ENCODE measurements at regions not wholly inside any gene's neighbourhood (a gene's known extent, or its start where the extent isn't known, plus 50 kb on each side); places are given as distances from the start of the nearest gene placed in this dataset.

DNA sequence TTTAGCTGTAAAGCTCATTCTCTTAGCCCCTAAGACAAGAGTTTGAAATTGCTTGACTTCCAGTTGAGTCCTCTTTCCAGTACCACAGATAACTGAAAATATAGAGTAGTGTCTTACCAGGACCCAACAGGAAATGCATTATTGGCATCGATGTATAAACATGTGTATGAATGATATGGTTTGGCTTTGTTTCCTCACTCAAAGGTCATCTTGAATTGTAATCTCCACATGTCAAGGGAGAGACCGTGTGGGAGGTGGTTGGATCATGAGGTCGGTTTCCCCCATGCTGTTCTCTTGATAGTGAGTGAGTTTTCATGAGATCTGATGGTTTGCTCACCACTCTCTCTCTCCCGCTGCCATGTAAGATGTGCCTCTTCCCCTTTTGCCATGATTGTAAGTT lies 745.0 kb downstream of the TMEM182 start:
- Histone ChIP-seq H3K79me1 (ENCODE audit: insufficient read depth, low read depth, low read length, poor library complexity, severe bottlenecking) (no peaks in the 10 kb centered on the region), H2AK5ac (ENCODE audit: insufficient read length, low read length) (no peak overlapping the region), H3K4me1 (ENCODE audit: insufficient read depth, low read length) (no peaks in the 10 kb centered on the region), H2BK20ac (ENCODE audit: low read depth, low read length, poor library complexity, severe bottlenecking) (no peak overlapping the region), H4K8ac (replicated peaks; ENCODE audit: insufficient read length, low read depth, low read length) (no peak overlapping the region), H2BK120ac (ENCODE audit: low read depth, low read length, poor library complexity, severe bottlenecking) (no peak overlapping the region), H3K27ac (ENCODE audit: insufficient read length, low read depth, low read length) (no peak overlapping the region), H3K79me2 (ENCODE audit: insufficient read depth, low read length) (no peaks in the 10 kb centered on the region), H4K5ac (ENCODE audit: insufficient read length, low read depth, low read length) (no peak overlapping the region), H2AFZ (ENCODE audit: low read length) (no peak overlapping the region), H4K20me1 (ENCODE audit: control insufficient read depth, insufficient read depth, insufficient read length) (no peaks in the 10 kb centered on the region), H4K91ac (ENCODE audit: insufficient read length, low read depth, low read length) (no peak overlapping the region), H3K9me3 (ENCODE audit: control insufficient read depth, low read depth, low read length) (no peaks in the 10 kb centered on the region), H3K4ac (ENCODE audit: low read depth, low read length) (no peak overlapping the region), H3K23ac (ENCODE audit: insufficient read length, low read depth, low read length) (no peak overlapping the region), H3K23me2 (ENCODE audit: insufficient read length, low read depth, low read length, poor library complexity, severe bottlenecking) (no peaks in the 10 kb centered on the region), H3K27me3 (ENCODE audit: insufficient read depth, low read length) (no peaks in the 10 kb centered on the region), H3K9ac (ENCODE audit: extremely low read depth, insufficient read length, low read length) (no peak overlapping the region), H3T11ph (ENCODE audit: low read length) (no peak overlapping the region), H3K14ac (ENCODE audit: insufficient read depth, low read length) (no peak overlapping the region), H2BK5ac (ENCODE audit: insufficient read length, low read length) (no peak overlapping the region), H3K56ac (ENCODE audit: insufficient read length, low read depth, low read length) (no peak overlapping the region), H2BK15ac (ENCODE audit: low read depth, low read length) (no peak overlapping the region), H3K18ac (ENCODE audit: insufficient read length, low read depth, low read length) (no peak overlapping the region), H2BK12ac (ENCODE audit: insufficient read length, low read depth, low read length) (no peak overlapping the region), H3K4me2 (ENCODE audit: insufficient read depth, insufficient read length, low read length) (no peak overlapping the region)
- H3K27me3 Mint-ChIP-seq (ENCODE audit: low read depth), result no peaks in the 10 kb centered on the region
- TF ChIP-seq, protein P1, sequence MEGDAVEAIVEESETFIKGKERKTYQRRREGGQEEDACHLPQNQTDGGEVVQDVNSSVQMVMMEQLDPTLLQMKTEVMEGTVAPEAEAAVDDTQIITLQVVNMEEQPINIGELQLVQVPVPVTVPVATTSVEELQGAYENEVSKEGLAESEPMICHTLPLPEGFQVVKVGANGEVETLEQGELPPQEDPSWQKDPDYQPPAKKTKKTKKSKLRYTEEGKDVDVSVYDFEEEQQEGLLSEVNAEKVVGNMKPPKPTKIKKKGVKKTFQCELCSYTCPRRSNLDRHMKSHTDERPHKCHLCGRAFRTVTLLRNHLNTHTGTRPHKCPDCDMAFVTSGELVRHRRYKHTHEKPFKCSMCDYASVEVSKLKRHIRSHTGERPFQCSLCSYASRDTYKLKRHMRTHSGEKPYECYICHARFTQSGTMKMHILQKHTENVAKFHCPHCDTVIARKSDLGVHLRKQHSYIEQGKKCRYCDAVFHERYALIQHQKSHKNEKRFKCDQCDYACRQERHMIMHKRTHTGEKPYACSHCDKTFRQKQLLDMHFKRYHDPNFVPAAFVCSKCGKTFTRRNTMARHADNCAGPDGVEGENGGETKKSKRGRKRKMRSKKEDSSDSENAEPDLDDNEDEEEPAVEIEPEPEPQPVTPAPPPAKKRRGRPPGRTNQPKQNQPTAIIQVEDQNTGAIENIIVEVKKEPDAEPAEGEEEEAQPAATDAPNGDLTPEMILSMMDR (conservative IDR thresholded peaks at IDR 0.05), result no peak
- no peak for DNase-seq
- H3K4me3 Mint-ChIP-seq, result no peak overlapping the region
- H3K9me3 Mint-ChIP-seq, result no peaks in the 10 kb centered on the region
- no peaks in the 10 kb centered on the region for H3K36me3 Mint-ChIP-seq (ENCODE audit: insufficient read depth in 1 of 3, low read depth in 3 of 3)
- WGBS (ENCODE audit: extremely low coverage, insufficient read length, low lambda C conversion rate), result no CpG with 5 or more reads among the region's 4 CpGs
- H3K4me1 Mint-ChIP-seq, result no peaks in the 10 kb centered on the region
- H3K27ac Mint-ChIP-seq, result no peak overlapping the region
